SU-DHL-6 (cell line): ENCODE measurements at regions not wholly inside any gene's neighbourhood (a gene's known extent, or its start where the extent isn't known, plus 50 kb on each side); places are given as distances from the start of the nearest gene placed in this dataset.

Source experiments
- CTCF ChIP-seq: fragments of 200-600 bp; sonication (generic); IDR thresholded peaks from one replicate; pipeline ENCODE4 v1.5.1; 2017; ENCODE audit warnings: antibody characterized with exemption, mild to moderate bottlenecking, low read length, moderate library complexity; ENCODE audit not compliant: insufficient read depth, poor library complexity, severe bottlenecking
- EZH2phosphoT487 ChIP-seq: fragments of 200-600 bp; sonication (generic), shearing (Covaris generic); conservative IDR thresholded peaks from 2 replicates; pipeline ENCODE4 v1.6.1; 2018; ENCODE audit warnings: mild to moderate bottlenecking, antibody characterized with exemption, low read length, moderate library complexity, mixed read lengths

- TF ChIP-seq CTCF, result no peak
- no peak for TF ChIP-seq EZH2phosphoT487
Observed at GRCh38 chrX:35696760-35697234, 101.3 kb upstream of the MAGEB16 start.
